GM19324 (cell line): ENCODE measurements at regions not wholly inside any gene's neighbourhood (a gene's known extent, or its start where the extent isn't known, plus 50 kb on each side); places are given as distances from the start of the nearest gene placed in this dataset.

Experiments
- ATAC-seq: cut with Tn5 transposase; IDR thresholded peaks from one replicate; pipeline ENCODE4 v1.9.1; 2021; ENCODE audit warnings: mild to moderate bottlenecking, moderate library complexity; ENCODE audit not compliant: unreplicated experiment, low FRiP score

DNA sequence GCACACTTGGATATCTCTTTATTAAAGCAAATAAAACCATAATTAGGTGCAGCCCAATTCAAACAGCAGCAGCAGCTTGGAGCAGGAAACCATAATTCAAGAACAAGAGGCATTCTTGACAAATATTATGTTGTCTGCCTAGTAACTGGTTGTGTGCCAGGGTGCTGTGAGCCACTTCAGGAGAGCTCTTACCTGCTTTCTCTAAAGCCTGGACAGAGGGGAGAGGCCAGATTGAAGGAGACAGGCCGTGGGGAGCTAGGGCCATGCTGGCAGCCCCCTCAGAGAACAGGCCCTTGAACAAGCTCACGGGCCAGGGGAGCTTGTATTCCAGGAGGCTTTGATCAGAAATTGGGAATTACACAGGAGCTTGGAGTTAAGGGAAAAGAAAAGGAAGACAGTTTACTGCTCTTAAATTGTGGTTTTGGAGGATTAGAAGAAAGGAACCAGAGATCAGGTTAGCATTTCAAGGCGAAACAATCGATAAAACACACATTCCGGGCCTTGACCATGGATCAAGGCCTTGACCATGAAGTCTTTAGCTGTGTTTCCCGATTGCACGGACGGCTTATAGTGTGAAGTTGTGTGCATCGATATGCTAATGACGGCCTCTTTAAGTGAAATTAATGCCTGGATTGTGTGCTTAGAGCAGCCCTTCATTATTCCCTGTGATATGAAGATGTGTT is 69.8 kb upstream of the NKX2-2 start:
- no peak for ATAC-seq

DNA sequence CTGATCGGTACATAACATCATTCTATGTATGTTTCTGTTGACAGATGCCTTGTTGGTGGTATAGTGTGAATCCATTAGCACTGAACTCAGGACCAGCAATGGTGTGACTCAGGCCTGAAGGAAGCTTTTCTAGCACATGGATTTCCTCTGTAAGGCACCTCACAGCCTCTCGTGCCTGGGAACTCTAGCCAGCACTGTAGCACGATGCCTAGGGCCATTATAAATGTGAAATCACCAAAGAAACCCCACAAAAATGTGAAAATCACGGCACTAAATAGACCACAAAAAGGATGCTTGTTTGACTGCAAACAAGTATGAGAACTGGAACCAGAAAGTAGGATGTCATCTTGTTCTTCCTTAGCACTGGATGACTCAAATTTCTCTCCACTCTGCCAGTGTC is 63.7 kb upstream of the NKX2-2 start:
- ATAC-seq = no peak

GRCh38 chr20:21575981-21576740 is 62.3 kb upstream of the NKX2-2 start:
- ATAC-seq = no peak

GRCh38 chr20:21575167-21575566 is 61.3 kb upstream of the NKX2-2 start:
- no peak for ATAC-seq

DNA sequence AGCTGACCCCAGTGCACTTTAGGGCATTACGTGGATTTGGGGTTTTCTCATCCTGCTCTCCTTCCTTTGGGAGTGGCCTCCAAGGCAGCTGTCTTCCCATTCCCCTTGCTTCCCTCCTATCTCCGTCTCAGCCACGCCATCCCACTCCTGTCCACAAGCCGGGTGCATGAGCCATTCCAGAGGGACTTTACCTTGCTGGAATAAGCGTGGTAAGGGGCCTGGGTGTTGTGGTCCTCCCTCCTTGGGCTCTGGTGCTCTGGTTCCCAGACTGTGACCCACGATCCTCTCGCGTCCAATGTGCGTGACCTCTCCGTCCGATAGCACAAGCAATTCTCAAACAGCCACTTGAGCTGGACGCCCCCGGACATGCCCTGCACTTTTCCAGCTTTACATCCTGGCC is 60.6 kb upstream of the NKX2-2 start:
- no peak for ATAC-seq

DNA sequence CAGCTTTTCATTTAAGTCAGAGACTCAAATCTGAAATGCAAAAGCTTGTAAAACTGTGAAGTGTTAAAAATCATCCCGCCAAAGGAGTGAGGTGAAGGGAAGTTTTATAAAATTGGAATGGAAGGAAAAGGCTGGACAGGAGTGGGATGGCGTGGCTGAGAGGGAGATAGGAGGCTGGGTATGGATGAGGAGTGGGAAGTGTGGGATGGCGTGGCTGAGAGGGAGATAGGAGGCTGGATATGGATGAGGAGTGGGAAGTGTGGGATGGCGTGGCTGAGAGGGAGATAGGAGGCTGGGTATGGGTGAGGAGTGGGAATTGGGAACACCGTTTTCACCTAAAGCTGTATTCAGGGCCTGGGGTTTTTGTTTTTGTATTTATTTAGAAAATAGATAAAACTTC is 59.4 kb upstream of the NKX2-2 start:
- ATAC-seq = no peak

DNA sequence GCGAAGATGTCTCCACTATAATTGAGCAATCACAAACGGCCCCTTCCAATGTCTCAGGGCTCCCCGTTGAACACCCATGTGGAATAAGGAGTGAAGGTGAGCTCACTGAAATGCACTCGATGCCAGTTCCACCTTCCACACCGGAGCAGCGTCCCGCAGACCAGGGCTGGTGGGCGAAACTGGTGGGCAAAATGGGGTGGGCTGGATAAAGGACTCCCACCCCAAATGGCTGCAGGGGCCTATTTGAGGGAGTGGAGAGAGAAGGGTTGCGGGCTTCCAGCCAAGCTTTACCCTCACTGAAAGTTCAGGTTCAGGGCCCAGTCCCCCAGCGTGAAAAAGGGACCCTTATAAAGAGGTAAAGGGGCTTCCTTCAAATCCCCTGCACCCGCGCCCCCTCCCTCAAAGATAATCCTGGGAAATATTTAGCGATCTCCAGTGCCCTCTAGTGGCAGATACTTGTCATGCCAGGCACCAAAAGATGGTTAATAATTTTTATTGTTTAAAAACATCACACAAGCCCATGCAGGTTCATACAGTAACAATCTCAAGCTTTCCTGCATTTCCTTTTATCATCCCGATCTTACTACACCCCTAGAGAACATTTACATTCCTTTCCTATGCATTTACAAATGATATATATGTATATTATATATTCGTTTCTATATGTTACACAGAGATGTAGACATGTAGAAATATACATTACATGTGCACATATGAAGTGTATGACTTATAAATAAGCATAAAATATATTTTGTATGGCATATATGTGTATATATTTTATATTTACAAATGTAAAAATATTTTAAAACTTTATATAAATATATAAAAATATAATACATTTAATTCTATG is 58.2 kb upstream of the NKX2-2 start:
- no peak for ATAC-seq

- no peak for ATAC-seq
Measured at GRCh38 chr20:21570285-21570992, 56.6 kb upstream of the NKX2-2 start.

GRCh38 chr20:21569586-21569985 is 55.7 kb upstream of the NKX2-2 start:
- ATAC-seq = no peak

DNA sequence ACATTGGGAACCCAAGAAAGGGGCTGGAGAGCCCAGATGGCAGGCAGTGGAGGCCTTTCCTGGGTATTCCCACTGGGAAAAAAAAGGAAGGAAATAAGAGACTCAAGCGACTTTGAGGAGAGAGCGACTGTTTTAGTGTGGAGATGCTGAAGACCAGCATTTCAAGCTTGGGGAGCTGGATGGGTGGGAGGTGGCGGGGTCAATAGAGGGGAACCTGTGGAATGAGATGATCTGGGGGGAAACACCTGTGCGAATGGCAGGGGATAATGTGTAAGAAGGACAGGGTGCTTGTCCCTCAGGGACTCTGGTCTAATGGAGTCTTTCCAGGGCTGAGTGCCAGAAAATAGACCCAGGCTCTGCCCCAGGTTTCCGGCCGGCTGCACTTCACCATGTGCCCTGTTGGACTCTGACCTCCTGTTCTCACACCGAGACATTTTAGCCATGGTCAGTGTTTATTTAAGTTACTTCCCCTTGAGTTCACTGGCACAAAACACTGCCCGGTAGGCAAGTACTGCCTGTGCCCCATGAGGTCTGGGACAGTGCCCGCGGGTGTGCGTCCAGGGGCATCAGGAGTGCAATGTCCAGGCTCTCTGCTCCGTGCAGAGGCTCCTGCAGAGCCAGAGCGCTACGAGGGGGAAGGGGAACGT is 50.4 kb upstream of the NKX2-2 start:
- no peak for ATAC-seq
